ENCODE measurements at regions not wholly inside any gene's neighbourhood (a gene's known extent, or its start where the extent isn't known, plus 50 kb on each side); places are given as distances from the start of the nearest gene placed in this dataset.

GRCh38 chr4:132839070-132839469 is 310.0 kb upstream of the PCDH10 start:
- FAIRE-seq (no peak), DNase-seq (ENCODE audit: insufficient read length, low spot score) (no peak)
- TF ChIP-seq CTCF (IDR thresholded peaks at IDR 0.05; ENCODE audit: insufficient read depth, missing control alignments): no peak

GRCh38 chr4:132859929-132860328 is 289.2 kb upstream of the PCDH10 start:
- no peak for TF ChIP-seq CTCF (IDR thresholded peaks at IDR 0.05; ENCODE audit: insufficient read depth, missing control alignments)
- FAIRE-seq (no peak), DNase-seq (ENCODE audit: insufficient read length, low spot score) (no peak)

GRCh38 chr4:132860976-132861375 is 288.1 kb upstream of the PCDH10 start:
- FAIRE-seq (no peak), DNase-seq (ENCODE audit: insufficient read length, low spot score) (no peak)
- TF ChIP-seq CTCF (IDR thresholded peaks at IDR 0.05; ENCODE audit: insufficient read depth, missing control alignments): no peak

GRCh38 chr4:132863619-132864018 is 285.5 kb upstream of the PCDH10 start:
- DNase-seq (ENCODE audit: insufficient read length, low spot score): no peak
- TF ChIP-seq CTCF (IDR thresholded peaks at IDR 0.05; ENCODE audit: insufficient read depth, missing control alignments): no peak
- no peak for FAIRE-seq

DNA sequence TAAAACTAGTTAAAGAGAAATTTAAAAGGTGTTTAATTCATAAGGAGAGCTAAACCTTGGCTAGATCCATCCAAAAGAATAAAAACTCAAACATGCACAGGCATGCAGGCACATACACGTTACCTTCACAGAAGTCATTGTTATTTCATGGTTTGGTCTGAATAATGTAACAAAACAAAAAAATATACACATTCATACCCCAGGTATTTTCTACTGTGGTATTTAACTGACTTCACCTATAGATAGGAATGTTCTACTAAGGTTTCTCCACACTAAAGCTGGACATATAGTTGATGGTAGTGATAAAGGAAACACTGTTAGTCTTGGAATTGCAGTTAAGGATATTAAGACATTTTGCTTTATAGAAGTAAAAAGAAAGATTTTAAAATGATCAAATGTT is 283.6 kb upstream of the PCDH10 start:
- FAIRE-seq: no peak
- no peak for DNase-seq (ENCODE audit: insufficient read length, low spot score)

GRCh38 chr4:132865922-132866321 is 283.2 kb upstream of the PCDH10 start:
- DNase-seq (ENCODE audit: insufficient read length, low spot score) (no peak), FAIRE-seq (no peak)
- no peak for TF ChIP-seq CTCF (IDR thresholded peaks at IDR 0.05; ENCODE audit: insufficient read depth, missing control alignments)

More for the DNA sequence above, 283.6 kb upstream of the PCDH10 start:
- TF ChIP-seq CTCF (IDR thresholded peaks at IDR 0.05; ENCODE audit: insufficient read depth, missing control alignments): no peak

- TF ChIP-seq CTCF (IDR thresholded peaks at IDR 0.05; ENCODE audit: insufficient read depth, missing control alignments): no peak
- no peak for DNase-seq (ENCODE audit: insufficient read length, low spot score)
- FAIRE-seq: no peak
These were observed 282.5 kb upstream of the PCDH10 start for GRCh38 chr4:132866616-132867015.
